ENCODE measurements at regions not wholly inside any gene's neighbourhood (a gene's known extent, or its start where the extent isn't known, plus 50 kb on each side); places are given as distances from the start of the nearest gene placed in this dataset.

DNA sequence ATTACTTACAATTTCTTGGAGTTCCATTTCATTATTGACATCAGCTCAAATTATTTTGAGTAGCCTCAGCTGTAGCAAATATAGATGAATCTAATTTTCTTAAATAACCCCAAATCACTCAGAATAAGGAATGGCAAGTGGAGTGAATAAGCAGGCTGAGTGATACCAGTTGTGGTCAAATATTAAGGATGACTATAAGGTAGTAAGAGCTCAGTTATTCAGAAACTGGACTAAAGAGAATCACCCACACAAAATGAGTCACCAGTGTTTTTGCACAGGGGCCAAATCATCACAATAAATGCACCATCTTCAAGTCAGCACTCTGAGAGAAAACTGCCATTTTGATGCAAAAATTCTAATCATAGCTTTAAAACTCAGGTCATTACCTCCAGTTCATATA lies 128.9 kb upstream of the TARS1 start:
- no peak overlapping the region for H2AFZ ChIP-seq (ENCODE audit: insufficient read depth, low read length, poor library complexity)
- no peaks in the 10 kb centered on the region for H3K79me1 ChIP-seq (ENCODE audit: low read length)
- H3K18ac ChIP-seq (ENCODE audit: low read length), result no peak overlapping the region
- H2BK12ac ChIP-seq (ENCODE audit: low read length), result no peak overlapping the region
- H3K79me2 ChIP-seq (ENCODE audit: control insufficient read depth, insufficient read depth, low read length, poor library complexity), result no peaks in the 10 kb centered on the region
- H3K27ac ChIP-seq (ENCODE audit: low read depth, low read length), result no peak overlapping the region
- no peak overlapping the region for H4K12ac ChIP-seq (ENCODE audit: low read depth, low read length)
- no peaks in the 10 kb centered on the region for H3K27me3 ChIP-seq (ENCODE audit: insufficient read depth, low read length)
- no peaks in the 10 kb centered on the region for H3K36me3 ChIP-seq (ENCODE audit: control insufficient read depth in 1 of 2, insufficient read depth in 2 of 2, low read length in 2 of 2)
- H3K4me2 ChIP-seq (ENCODE audit: low read length), result no peak overlapping the region
- no peak overlapping the region for H2BK5ac ChIP-seq (ENCODE audit: low read depth, low read length, poor library complexity)
- H2AK5ac ChIP-seq (ENCODE audit: low read length), result no peak overlapping the region
- no peak overlapping the region for H3K14ac ChIP-seq (ENCODE audit: low read length)
- no peak overlapping the region for H3K9ac ChIP-seq (ENCODE audit: low read length)
- no peak overlapping the region for H3K4ac ChIP-seq (ENCODE audit: low read depth, low read length)
- H3K9me3 ChIP-seq (ENCODE audit: insufficient read depth, low read depth, low read length), result no peaks in the 10 kb centered on the region
- no peak overlapping the region for H3K23ac ChIP-seq (ENCODE audit: low read length)
- no peak overlapping the region for H2BK120ac ChIP-seq (ENCODE audit: insufficient read depth, low read length, poor library complexity)
- no peak overlapping the region for H4K8ac ChIP-seq (ENCODE audit: low read depth, low read length)
- no peak overlapping the region for H3K4me3 ChIP-seq (ENCODE audit: low read depth, low read length)
- DNase-seq, result no peak
- no peak overlapping the region for H4K91ac ChIP-seq (ENCODE audit: low read depth, low read length)
- no peaks in the 10 kb centered on the region for H3K4me1 ChIP-seq (ENCODE audit: control insufficient read depth in 1 of 2, insufficient read depth in 2 of 2, low read length in 2 of 2)

DNA sequence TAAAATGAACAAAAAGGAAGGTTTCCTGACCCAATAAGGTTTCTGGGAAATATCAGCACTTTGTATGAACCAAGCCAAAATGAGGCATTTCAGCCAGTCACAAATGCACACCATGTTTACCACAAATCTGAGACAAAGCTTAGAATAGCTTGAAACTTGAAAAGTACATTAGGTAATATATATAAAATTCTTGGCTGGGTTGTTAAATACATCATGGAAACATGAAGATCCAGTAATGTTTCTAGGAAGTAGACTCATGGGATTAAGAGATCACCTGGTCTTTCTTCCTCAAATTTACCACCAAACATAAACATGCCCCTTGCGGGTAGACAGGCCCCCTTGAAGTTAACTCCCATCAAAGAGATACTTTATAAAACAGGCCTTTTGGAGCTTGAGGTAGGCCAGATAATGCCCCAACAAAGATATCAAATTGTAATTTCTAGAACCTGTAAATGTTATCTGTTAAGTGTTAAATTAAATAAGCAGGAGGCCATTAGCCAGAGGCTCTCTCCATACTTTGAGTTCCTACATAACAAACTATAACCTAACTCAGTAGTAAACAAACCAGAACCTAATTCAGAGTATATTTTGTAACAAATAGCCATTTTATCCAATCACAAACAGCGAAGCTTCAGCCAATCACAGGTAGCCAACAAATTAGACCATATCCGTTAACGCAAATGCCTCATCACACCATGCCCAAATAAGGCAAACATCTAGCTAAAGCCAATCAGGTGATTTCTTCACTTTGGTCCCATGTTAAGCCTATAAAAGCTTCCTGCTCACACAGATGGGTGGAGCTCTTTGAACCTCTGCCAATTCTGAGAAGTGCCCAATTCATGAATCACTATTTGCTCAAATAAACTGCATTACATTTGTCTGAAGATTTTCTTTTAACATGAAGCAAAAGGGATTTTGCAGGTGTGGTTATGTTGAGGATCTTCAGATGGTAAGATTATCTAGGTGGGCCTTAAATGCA lies 127.9 kb upstream of the TARS1 start:
- no CpG with 5 or more reads among the region's 4 CpGs for WGBS (ENCODE audit: extremely low coverage, insufficient coverage, insufficient read length)
- Histone ChIP-seq H3K4me1 (ENCODE audit: control insufficient read depth in 1 of 2, insufficient read depth in 2 of 2, low read length in 2 of 2) (no peaks in the 10 kb centered on the region), H3K27me3 (ENCODE audit: insufficient read depth, low read length) (no peaks in the 10 kb centered on the region), H3K18ac (ENCODE audit: low read length) (no peak overlapping the region), H3K79me2 (ENCODE audit: control insufficient read depth, insufficient read depth, low read length, poor library complexity) (no peaks in the 10 kb centered on the region), H4K91ac (ENCODE audit: low read depth, low read length) (no peak overlapping the region), H3K4me3 (ENCODE audit: low read depth, low read length) (no peak overlapping the region), H3K36me3 (ENCODE audit: control insufficient read depth in 1 of 2, insufficient read depth in 2 of 2, low read length in 2 of 2) (no peaks in the 10 kb centered on the region), H2BK12ac (ENCODE audit: low read length) (no peak overlapping the region), H2BK5ac (ENCODE audit: low read depth, low read length, poor library complexity) (no peak overlapping the region), H3K9me3 (ENCODE audit: insufficient read depth, low read depth, low read length) (no peaks in the 10 kb centered on the region), H4K12ac (ENCODE audit: low read depth, low read length) (no peak overlapping the region), H3K14ac (ENCODE audit: low read length) (no peak overlapping the region), H2AFZ (ENCODE audit: insufficient read depth, low read length, poor library complexity) (no peak overlapping the region), H4K8ac (ENCODE audit: low read depth, low read length) (no peak overlapping the region), H3K23ac (ENCODE audit: low read length) (no peak overlapping the region), H3K27ac (ENCODE audit: low read depth, low read length) (no peak overlapping the region), H3K4ac (ENCODE audit: low read depth, low read length) (no peak overlapping the region), H3K79me1 (ENCODE audit: low read length) (no peaks in the 10 kb centered on the region), H2AK5ac (ENCODE audit: low read length) (no peak overlapping the region), H3K9ac (ENCODE audit: low read length) (no peak overlapping the region), H2BK120ac (ENCODE audit: insufficient read depth, low read length, poor library complexity) (no peak overlapping the region), H3K4me2 (ENCODE audit: low read length) (no peak overlapping the region)
- no peak for DNase-seq

DNA sequence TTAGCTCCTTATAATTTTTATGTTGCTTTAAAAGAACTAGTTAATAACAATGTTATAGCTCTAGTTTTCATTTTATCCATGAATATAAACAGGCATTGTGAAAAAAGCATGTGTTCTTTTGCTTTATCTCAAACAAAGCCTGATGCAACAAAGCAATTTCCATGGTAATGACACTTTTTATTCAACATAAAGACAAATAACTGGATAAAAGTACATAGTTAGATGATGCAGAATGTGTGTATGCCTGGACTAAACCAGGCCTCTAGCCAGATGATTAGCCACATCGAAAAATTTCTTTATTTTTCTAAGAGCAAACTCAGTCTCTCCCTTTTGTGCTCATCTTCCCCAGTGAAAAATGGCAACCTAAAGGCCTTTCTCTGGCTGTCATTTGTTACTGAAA lies 125.6 kb upstream of the TARS1 start:
- WGBS (ENCODE audit: extremely low coverage, insufficient coverage, insufficient read length), result no CpG with 5 or more reads among the region's 1 CpG
- Histone ChIP-seq H4K12ac (ENCODE audit: low read depth, low read length) (no peak overlapping the region), H3K9me3 (ENCODE audit: insufficient read depth, low read depth, low read length) (no peaks in the 10 kb centered on the region), H4K8ac (ENCODE audit: low read depth, low read length) (no peak overlapping the region), H3K23ac (ENCODE audit: low read length) (no peak overlapping the region), H3K4me2 (ENCODE audit: low read length) (no peak overlapping the region), H3K18ac (ENCODE audit: low read length) (no peak overlapping the region), H2BK12ac (ENCODE audit: low read length) (no peak overlapping the region), H3K4me3 (ENCODE audit: low read depth, low read length) (no peak overlapping the region), H3K4me1 (ENCODE audit: control insufficient read depth in 1 of 2, insufficient read depth in 2 of 2, low read length in 2 of 2) (no peaks in the 10 kb centered on the region), H2AK5ac (ENCODE audit: low read length) (no peak overlapping the region), H3K27ac (ENCODE audit: low read depth, low read length) (no peak overlapping the region), H2AFZ (ENCODE audit: insufficient read depth, low read length, poor library complexity) (no peak overlapping the region), H2BK120ac (ENCODE audit: insufficient read depth, low read length, poor library complexity) (no peak overlapping the region), H3K79me1 (ENCODE audit: low read length) (no peaks in the 10 kb centered on the region), H3K79me2 (ENCODE audit: control insufficient read depth, insufficient read depth, low read length, poor library complexity) (no peaks in the 10 kb centered on the region), H3K27me3 (ENCODE audit: insufficient read depth, low read length) (no peaks in the 10 kb centered on the region), H3K14ac (ENCODE audit: low read length) (no peak overlapping the region), H4K91ac (ENCODE audit: low read depth, low read length) (no peak overlapping the region), H3K9ac (ENCODE audit: low read length) (no peak overlapping the region), H3K36me3 (ENCODE audit: control insufficient read depth in 1 of 2, insufficient read depth in 2 of 2, low read length in 2 of 2) (no peaks in the 10 kb centered on the region), H3K4ac (ENCODE audit: low read depth, low read length) (no peak overlapping the region), H2BK5ac (ENCODE audit: low read depth, low read length, poor library complexity) (no peak overlapping the region)
- DNase-seq, result no peak

DNA sequence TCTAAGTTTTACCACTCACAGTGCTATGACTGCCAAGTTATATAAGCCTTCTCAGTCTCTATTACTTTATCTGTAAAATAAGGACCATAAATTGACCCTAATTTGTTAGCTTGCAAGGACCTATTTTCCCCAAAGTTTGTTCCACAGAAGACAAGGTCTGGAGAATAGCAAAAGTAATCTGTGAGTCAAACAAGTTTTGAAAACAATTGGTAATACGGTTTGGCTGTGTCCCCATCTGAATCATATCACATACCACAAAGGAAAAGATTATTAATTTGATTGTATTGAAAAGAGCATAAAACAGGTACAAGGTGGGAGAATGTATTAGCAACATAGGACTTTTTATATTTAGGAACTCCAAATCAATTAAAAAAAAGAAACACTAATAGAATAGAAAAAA lies 124.0 kb upstream of the TARS1 start:
- no peak overlapping the region for H3K4ac ChIP-seq (ENCODE audit: low read depth, low read length)
- no peak overlapping the region for H3K9ac ChIP-seq (ENCODE audit: low read length)
- no peak overlapping the region for H2BK12ac ChIP-seq (ENCODE audit: low read length)
- H3K4me3 ChIP-seq (ENCODE audit: low read depth, low read length), result no peak overlapping the region
- no peaks in the 10 kb centered on the region for H3K4me1 ChIP-seq (ENCODE audit: control insufficient read depth in 1 of 2, insufficient read depth in 2 of 2, low read length in 2 of 2)
- H2AK5ac ChIP-seq (ENCODE audit: low read length), result no peak overlapping the region
- no CpG with 5 or more reads among the region's 1 CpG for WGBS (ENCODE audit: extremely low coverage, insufficient coverage, insufficient read length)
- H4K91ac ChIP-seq (ENCODE audit: low read depth, low read length), result no peak overlapping the region
- H3K23ac ChIP-seq (ENCODE audit: low read length), result no peak overlapping the region
- H3K36me3 ChIP-seq (ENCODE audit: control insufficient read depth in 1 of 2, insufficient read depth in 2 of 2, low read length in 2 of 2), result no peaks in the 10 kb centered on the region
- no peak for DNase-seq
- H4K12ac ChIP-seq (ENCODE audit: low read depth, low read length), result no peak overlapping the region
- no peak overlapping the region for H2BK120ac ChIP-seq (ENCODE audit: insufficient read depth, low read length, poor library complexity)
- no peak overlapping the region for H3K18ac ChIP-seq (ENCODE audit: low read length)
- H3K14ac ChIP-seq (ENCODE audit: low read length), result no peak overlapping the region
- H3K9me3 ChIP-seq (ENCODE audit: insufficient read depth, low read depth, low read length), result no peaks in the 10 kb centered on the region
- no peak overlapping the region for H2BK5ac ChIP-seq (ENCODE audit: low read depth, low read length, poor library complexity)
- no peak overlapping the region for H3K27ac ChIP-seq (ENCODE audit: low read depth, low read length)
- no peaks in the 10 kb centered on the region for H3K27me3 ChIP-seq (ENCODE audit: insufficient read depth, low read length)
- H2AFZ ChIP-seq (ENCODE audit: insufficient read depth, low read length, poor library complexity), result no peak overlapping the region
- H3K79me1 ChIP-seq (ENCODE audit: low read length), result no peaks in the 10 kb centered on the region
- no peak overlapping the region for H4K8ac ChIP-seq (ENCODE audit: low read depth, low read length)
- no peak overlapping the region for H3K4me2 ChIP-seq (ENCODE audit: low read length)
- no peaks in the 10 kb centered on the region for H3K79me2 ChIP-seq (ENCODE audit: control insufficient read depth, insufficient read depth, low read length, poor library complexity)
